Mucosa of descending colon (tissue), 3 donors: ENCODE measurements at regions not wholly inside any gene's neighbourhood (a gene's known extent, or its start where the extent isn't known, plus 50 kb on each side); places are given as distances from the start of the nearest gene placed in this dataset.
"Not testable (repeated sequence)": the region's sequence is repeated elsewhere in the genome, so short reads cannot be mapped to it uniquely, and the experiment has no call there.

Experiments used
- ATAC-seq: fragments of 200-7000 bp; cut with Tn5 transposase; one replicate; pipeline ENCODE4 v1.9.1; 2020; ENCODE audit warnings: mild to moderate bottlenecking, moderate library complexity
- DNase-seq, 3 donors: peaks; one replicate each; pipeline ENCODE4 v3.0.0-alpha.2; 2020
- H3K36me3 ChIP-seq: fragments of 200-600 bp; one replicate; pipeline ENCODE4 v1.8.0; 2021; ENCODE audit warnings: low read depth, mild to moderate bottlenecking
- H3K4me1 ChIP-seq: fragments of 200-600 bp; one replicate; pipeline ENCODE4 v1.8.0; 2021; ENCODE audit warnings: low read depth, mild to moderate bottlenecking
- H3K4me3 ChIP-seq: fragments of 200-600 bp; one replicate; pipeline ENCODE4 v1.8.0; 2021; ENCODE audit warnings: mild to moderate bottlenecking
- H3K9me3 ChIP-seq: fragments of 200-600 bp; one replicate; pipeline ENCODE4 v1.8.0; 2021; ENCODE audit warnings: mild to moderate bottlenecking
- intact Hi-C, 2 donors: fragments of 100-400 bp; cut with DNase I in 1 of 2; cut with micrococcal nuclease in 1 of 2; formaldehyde crosslinking; loops; one replicate each; pipeline versions ENCODE4 v1.11.0 to v1.11.1; 2022; cut with DNase I, micrococcal nuclease
- TF ChIP-seq, protein P1 (sequence below): fragments of 200-600 bp; IDR thresholded peaks from one replicate; pipeline ENCODE4 v1.8.0; 2022; ENCODE audit warnings: antibody characterized with exemption, mild to moderate bottlenecking
- donor health status: DM: no; HTN: no; CAD: no; lungs with moderate emphysema.
- donor health status: DM: no; HTN: no; CAD: no.
- donor health status: DM: no; HTN: yes; CAD: no.

DNA sequence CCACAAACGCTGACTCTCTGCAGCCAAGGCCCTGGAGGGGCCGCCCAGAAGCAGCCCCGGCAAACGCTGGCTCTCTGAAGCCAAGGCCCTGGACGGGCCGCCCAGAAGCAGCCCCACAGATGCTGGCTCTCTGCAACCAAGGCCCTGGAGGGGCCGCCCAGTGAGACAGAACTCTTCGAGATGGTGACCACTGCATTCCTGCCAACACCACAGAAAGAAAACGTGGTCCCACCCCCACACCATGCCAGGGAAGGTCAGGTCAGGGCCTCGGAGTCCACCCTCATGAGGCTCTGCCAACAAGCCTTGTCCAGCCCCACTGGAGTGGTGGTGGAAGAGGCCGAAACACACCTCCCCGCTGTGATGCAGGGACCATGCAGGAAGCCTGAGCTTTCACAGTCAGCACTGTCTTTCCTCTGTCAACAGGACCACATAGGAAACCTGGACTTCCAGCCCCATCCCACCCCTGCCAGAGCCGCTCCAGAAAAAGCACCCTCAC lies 97.5 kb downstream of the DLL1 start:
- Histone ChIP-seq H3K36me3 (no peaks in the 10 kb centered on the region), H3K4me3 (no peak overlapping the region), H3K4me1 (no peaks in the 10 kb centered on the region), H3K9me3 (peaks cover 9% of the 10 kb centered on the region)
- intact Hi-C loops, result no loop called here
- DNase-seq (no peak), ATAC-seq (no peak)
- TF ChIP-seq, protein P1, sequence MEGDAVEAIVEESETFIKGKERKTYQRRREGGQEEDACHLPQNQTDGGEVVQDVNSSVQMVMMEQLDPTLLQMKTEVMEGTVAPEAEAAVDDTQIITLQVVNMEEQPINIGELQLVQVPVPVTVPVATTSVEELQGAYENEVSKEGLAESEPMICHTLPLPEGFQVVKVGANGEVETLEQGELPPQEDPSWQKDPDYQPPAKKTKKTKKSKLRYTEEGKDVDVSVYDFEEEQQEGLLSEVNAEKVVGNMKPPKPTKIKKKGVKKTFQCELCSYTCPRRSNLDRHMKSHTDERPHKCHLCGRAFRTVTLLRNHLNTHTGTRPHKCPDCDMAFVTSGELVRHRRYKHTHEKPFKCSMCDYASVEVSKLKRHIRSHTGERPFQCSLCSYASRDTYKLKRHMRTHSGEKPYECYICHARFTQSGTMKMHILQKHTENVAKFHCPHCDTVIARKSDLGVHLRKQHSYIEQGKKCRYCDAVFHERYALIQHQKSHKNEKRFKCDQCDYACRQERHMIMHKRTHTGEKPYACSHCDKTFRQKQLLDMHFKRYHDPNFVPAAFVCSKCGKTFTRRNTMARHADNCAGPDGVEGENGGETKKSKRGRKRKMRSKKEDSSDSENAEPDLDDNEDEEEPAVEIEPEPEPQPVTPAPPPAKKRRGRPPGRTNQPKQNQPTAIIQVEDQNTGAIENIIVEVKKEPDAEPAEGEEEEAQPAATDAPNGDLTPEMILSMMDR, result no peak

DNA sequence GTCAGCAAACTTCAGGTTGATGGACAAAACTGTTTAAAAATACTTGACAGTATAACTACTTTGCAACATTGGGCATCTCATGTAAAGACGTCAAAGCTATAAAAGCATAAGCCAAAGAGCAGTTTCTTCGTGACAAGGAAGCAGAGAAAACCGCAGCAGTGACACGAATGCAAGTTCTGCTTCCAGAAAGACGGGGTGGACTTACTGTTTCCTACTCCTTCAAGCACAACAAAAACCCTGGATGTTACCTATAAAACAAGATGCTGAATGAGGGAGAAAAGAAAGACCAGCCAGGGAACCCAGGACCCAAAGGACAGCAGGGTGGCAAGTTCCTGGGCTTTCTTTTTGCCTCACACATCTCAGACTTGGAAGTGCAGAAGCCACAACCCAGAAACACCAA lies 98.0 kb downstream of the DLL1 start:
- no peaks in the 10 kb centered on the region for H3K36me3 ChIP-seq
- no peak overlapping the region for H3K4me3 ChIP-seq
- H3K4me1 ChIP-seq, result no peaks in the 10 kb centered on the region
- TF ChIP-seq, protein P1, result no peak
- peaks cover 9% of the 10 kb centered on the region for H3K9me3 ChIP-seq
- intact Hi-C loops, result no loop called here
- ATAC-seq (no peak), DNase-seq (no peak)

DNA sequence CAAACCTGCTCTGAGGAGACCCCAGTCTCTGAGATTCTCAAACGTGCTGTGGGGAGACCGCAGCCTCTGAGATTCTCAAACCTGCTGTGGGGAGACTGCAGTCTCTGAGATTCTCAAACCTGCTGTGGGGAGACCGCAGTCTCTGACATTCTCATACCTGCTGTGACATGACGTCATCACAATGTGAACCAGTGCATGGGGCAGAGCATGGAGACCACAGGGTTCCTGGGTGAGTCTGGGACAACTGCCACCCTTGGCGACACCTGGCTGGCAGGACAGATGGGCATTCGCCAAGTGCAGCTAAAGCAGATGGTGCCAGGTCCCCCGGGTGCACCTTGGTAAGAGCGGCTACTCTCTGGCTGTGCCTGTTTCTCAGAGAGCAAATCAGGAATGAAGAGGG lies 98.8 kb downstream of the DLL1 start:
- DNase-seq, ATAC-seq, intact Hi-C loops, H3K4me1 ChIP-seq, H3K36me3 ChIP-seq, H3K4me3 ChIP-seq, H3K9me3 ChIP-seq: not testable (repeated sequence)

DNA sequence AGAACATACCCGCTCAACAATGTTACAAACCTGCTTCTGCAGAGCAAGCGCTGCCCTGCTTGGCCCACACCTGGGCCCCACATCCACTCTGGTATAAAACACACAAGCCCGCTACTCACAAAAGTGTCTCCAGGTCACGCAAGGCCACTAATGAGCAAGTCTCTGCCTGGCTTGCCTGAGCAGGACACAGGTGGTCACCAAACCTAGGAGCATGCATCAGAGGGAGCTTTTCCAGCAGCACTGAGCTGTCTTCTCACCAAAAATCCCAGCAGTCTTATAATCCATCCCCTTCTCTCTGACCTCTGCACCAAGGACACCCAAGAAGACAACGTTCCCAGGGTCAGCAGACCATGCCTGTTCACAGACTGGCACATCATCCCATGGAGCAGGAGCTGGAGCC lies 100.8 kb downstream of the DLL1 start:
- Histone ChIP-seq H3K4me3 (no peak overlapping the region), H3K9me3 (no peaks in the 10 kb centered on the region), H3K4me1 (no peaks in the 10 kb centered on the region), H3K36me3 (no peaks in the 10 kb centered on the region)
- TF ChIP-seq, protein P1, result no peak
- DNase-seq, result no peak
- intact Hi-C loops, result no loop called here
- ATAC-seq, result no peak

DNA sequence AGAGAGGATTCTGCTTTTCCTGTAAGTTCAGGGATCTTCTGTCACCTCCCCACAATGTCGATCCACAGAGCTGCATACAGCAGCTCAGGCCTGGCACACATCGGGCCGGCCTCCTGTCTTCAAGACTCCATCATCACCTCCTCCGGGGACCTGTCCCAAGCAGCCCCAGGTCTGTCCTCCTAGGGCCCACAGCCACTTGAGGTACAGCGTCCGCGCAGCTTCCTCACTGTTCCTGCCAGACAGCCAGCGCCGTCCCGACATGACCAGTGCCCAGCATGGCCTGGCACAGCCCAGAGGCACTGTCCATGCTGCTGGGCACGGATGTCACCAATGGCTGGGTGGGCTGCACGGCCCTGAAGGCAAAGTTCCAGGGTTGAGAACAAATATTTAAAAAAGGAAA lies 101.6 kb downstream of the DLL1 start:
- H3K36me3 ChIP-seq, result no peaks in the 10 kb centered on the region
- TF ChIP-seq, protein P1, result no peak
- H3K4me3 ChIP-seq, result no peak overlapping the region
- no peaks in the 10 kb centered on the region for H3K4me1 ChIP-seq
- ATAC-seq, result no peak
- DNase-seq, result no peak
- no peaks in the 10 kb centered on the region for H3K9me3 ChIP-seq
- intact Hi-C loops, result no loop called here

DNA sequence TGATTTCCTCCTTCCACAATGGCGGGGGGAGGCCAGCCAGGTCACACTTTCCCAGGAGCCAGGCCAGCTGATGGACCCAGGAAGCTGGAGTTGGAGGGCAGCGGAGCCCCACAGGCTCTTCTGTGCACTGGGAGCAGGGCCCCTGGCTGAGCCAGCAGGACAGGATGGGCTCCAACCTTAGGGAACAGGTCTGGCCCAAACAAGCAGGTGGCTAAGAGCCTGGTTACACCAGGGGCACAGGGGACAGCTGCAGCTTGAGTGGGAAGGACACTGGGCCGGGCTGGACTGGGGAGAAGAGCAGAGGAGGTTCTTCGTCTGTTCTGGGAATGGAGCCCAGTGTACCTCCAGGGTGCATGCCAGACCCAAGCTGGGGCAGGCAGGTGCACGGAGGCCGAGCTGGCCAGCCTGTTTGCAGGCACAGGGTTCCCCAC lies 102.3 kb downstream of the DLL1 start:
- no peaks in the 10 kb centered on the region for H3K9me3 ChIP-seq
- no peak for DNase-seq
- ATAC-seq, result no peak
- intact Hi-C loops, result no loop called here
- no peaks in the 10 kb centered on the region for H3K4me1 ChIP-seq
- no peak overlapping the region for H3K4me3 ChIP-seq
- TF ChIP-seq, protein P1, result no peak
- no peaks in the 10 kb centered on the region for H3K36me3 ChIP-seq
